Small intestine (tissue), 7 donors: ENCODE measurements at regions not wholly inside any gene's neighbourhood (a gene's known extent, or its start where the extent isn't known, plus 50 kb on each side); places are given as distances from the start of the nearest gene placed in this dataset.
"Not testable (repeated sequence)": the region's sequence is repeated elsewhere in the genome, so short reads cannot be mapped to it uniquely, and the experiment has no call there.

Experiments used
- DNase-seq, 2 donors: peaks; one replicate each; pipeline versions ENCODE4 v3.0.0 to v3.0.0-alpha.2; 2013
- FAIRE-seq: peaks from 2 replicates; lab custom pipeline; 2012; peaks lifted over from hg19 to GRCh38; lab: Jason Lieb, UNC
- H3K27ac ChIP-seq, 3 donors: one replicate each; pipeline ENCODE4 v1.5.1; 2013; ENCODE audit warnings: low read length in 2 of 3, mild to moderate bottlenecking in 2 of 3, control low read depth in 1 of 3, inconsistent platforms in 1 of 3, low read depth in 1 of 3, moderate library complexity in 1 of 3
- H3K27me3 ChIP-seq, 3 donors: one replicate each; pipeline ENCODE4 v1.6.1; 2013; ENCODE audit warnings: low read length in 3 of 3, inconsistent platforms in 1 of 3; ENCODE audit not compliant: control insufficient read depth in 3 of 3, insufficient read depth in 3 of 3
- H3K36me3 ChIP-seq, 3 donors: one replicate each; pipeline ENCODE4 v1.6.1; 2013; ENCODE audit warnings: low read length in 3 of 3, inconsistent platforms in 1 of 3, low read depth in 1 of 3, mild to moderate bottlenecking in 1 of 3, moderate library complexity in 1 of 3; ENCODE audit not compliant: control insufficient read depth in 3 of 3, insufficient read depth in 2 of 3
- H3K4me1 ChIP-seq, 3 donors: one replicate each; pipeline ENCODE4 v1.6.1; 2013; ENCODE audit warnings: low read length in 2 of 3, inconsistent platforms in 1 of 3, low read depth in 1 of 3, mild to moderate bottlenecking in 1 of 3, moderate library complexity in 1 of 3; ENCODE audit not compliant: control insufficient read depth in 3 of 3, insufficient read depth in 2 of 3
- H3K4me3 ChIP-seq, 3 donors: one replicate each; pipeline ENCODE4 v1.5.1; 2013; ENCODE audit warnings: low read length in 3 of 3, control low read depth in 1 of 3, inconsistent platforms in 1 of 3, low read depth in 1 of 3, mild to moderate bottlenecking in 1 of 3, moderate library complexity in 1 of 3
- H3K9me3 ChIP-seq, 2 donors: one replicate each; pipeline ENCODE4 v1.6.1; 2013; ENCODE audit warnings: low read depth in 1 of 2, low read length in 1 of 2; ENCODE audit not compliant: control insufficient read depth in 2 of 2, insufficient read depth in 1 of 2
- WGBS, 3 donors: extraction: QIAGEN DNeasy Blood & Tissue Kit; methylation state at CpG; one replicate each; pipeline ENCODE4 v1.1.7; 2013; 5-methylcytosine and 5-hydroxymethylcytosine counted together
- donor health status: healthy with polysubstance abuse.
- donor health status: control.
- donor health status: control.
- donor health status: Bipolar disorder and iron deficiency.
- donor health status: healthy.

DNA sequence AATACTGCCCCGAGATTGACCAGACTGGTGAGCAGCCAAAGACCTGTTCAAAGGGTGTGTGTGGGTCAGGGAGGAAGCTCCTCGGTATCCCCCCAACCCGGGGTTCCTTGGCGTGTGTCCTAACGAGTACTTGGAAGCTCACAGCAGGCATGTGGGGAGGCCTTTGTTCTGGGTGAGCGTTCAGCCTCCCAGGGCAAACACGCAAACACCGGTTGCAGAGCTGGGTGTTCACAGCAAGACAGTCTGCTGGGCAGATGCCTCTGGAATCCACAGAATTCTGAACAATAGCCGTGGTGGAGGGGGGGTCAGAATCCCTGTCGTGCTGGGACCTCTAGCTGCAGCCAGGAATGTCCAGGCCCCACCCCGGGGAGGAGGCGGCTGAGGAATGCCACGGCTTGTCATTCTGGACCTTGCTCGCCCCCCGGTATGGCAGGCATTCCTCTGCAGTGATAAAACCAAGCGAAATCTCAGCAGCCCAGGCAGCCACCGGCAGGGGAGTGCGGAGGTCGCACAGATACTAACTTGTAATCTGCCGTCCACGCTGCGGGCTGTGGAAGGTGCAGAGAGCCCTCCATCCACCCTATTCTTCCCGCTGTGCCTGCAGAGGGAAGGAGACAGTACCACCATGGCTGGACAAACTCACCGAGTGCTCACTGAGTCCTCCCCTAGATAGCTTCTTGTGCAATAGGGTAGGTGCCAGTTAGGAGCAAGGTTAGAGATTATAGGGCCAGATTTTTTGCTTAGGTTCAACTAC lies 77.8 kb upstream of the METTL9 start:
- H3K4me1 ChIP-seq = peaks cover 0 to 33% (median 0%) of the 10 kb centered on the region in 3 donors
- FAIRE-seq, H3K9me3 ChIP-seq, H3K27me3 ChIP-seq, H3K36me3 ChIP-seq: not testable (repeated sequence)
- H3K4me3 ChIP-seq = peak overlapping the region in 1 of 3 donors; percentile 19
- 23 to 51% (median 43%) methylated on average over 21 to 24 of the region's 24 CpGs for WGBS, 3 donors
- DNase-seq = peak; percentile 54 to 89
- peak overlapping the region in 1 of 3 donors; percentile 94 for H3K27ac ChIP-seq

DNA sequence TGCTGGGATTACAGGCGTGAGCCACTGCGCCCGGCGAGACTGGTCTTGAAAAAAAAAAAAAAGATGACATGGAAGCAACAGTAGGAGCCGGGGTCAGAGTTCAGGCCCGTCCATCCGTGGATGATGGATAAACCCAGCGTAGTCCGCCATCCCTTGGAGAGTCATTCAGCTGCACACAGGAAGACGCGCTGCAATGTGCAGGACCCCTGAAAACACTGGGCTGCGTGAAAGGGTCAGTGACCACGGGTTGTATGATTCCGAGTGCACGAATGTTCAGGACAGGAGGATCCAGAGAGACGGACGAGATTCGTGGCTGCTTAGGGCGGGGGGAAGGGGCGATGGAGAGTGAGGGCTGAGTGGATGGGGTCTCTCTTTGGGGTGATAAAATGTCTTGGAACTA lies 76.5 kb upstream of the METTL9 start:
- peaks cover 0 to 41% (median 0%) of the 10 kb centered on the region in 3 donors for H3K4me1 ChIP-seq
- WGBS, 3 donors = 88 to 92% (median 90%) methylated on average over 20 of the region's 20 CpGs
- H3K27me3 ChIP-seq, H3K27ac ChIP-seq, FAIRE-seq, H3K4me3 ChIP-seq, H3K9me3 ChIP-seq, DNase-seq, H3K36me3 ChIP-seq: not testable (repeated sequence)

DNA sequence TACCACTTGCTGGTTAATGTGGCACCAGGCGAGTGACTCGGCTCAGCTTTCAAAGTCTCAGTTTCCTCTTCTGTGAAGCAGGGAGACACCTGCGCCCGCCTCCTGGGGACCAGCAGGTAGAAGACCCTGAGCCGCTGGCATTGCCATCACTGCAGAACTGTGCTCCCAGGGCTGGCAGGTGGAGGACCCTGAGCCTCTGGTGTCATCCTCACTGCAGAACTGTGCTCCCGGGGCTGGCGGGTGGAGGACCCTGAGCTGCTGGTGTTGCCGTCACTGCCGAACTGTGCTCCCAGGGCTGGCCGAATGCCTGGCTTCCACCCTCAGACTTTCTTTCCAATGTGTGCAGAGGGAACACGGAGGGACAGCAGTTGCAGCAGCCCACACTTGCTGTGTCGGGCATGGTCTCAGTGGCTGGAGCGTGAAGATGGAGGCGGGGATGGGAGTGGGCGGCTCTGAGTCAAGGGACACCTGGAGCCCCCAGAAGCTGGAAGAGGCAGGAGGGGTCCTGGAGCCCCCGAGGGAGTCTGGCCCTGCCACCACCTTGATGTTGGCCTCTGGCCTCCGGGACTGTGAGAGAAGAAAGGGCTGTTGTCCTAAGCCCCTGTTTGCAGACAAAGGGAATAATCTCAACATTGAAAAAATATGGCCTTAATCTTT lies 75.8 kb upstream of the METTL9 start:
- Histone ChIP-seq H3K27me3 (no peaks in the 10 kb centered on the region), H3K4me3 (no peak overlapping the region), H3K4me1 (peaks cover 0 to 39% (median 0%) of the 10 kb centered on the region in 3 donors), H3K9me3 (no peaks in the 10 kb centered on the region), H3K27ac (no peak overlapping the region), H3K36me3 (no peaks in the 10 kb centered on the region)
- WGBS, 3 donors = 83 to 86% (median 85%) methylated on average over 17 of the region's 17 CpGs
- FAIRE-seq (no peak), DNase-seq (no peak)

DNA sequence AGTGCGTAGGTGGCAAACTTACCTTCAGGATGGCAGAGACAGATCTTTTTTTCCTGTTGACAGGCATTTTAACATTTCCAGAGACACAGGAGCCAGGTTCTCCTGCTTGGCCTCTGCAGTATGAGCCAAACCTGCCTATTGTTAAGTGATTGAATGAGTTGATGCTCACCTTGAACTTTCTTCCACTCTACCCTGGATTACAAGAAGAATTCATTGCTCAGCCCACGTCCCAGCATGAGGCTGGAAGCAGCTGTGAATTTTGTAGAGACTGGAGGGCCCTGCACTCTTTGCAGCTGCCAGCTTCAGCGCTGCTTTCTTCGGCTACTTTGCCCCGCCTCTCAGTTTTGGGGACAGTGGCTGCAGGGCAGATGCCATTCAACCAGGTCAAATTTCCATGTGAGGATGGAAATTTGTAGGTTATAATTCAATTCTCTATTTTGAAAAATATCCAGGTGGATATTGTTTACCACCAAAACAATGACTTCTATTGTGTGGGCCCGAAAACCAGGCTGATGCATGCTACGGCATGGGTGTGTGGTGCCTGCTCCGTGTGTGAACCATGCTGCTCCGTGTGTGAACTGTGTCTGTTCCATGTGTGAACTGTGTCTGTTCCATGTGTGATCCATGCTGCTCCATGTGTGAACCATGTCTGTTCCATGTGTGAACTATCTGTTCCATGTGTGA lies 75.2 kb upstream of the METTL9 start:
- no peak for FAIRE-seq
- H3K9me3 ChIP-seq = no peaks in the 10 kb centered on the region

DNA sequence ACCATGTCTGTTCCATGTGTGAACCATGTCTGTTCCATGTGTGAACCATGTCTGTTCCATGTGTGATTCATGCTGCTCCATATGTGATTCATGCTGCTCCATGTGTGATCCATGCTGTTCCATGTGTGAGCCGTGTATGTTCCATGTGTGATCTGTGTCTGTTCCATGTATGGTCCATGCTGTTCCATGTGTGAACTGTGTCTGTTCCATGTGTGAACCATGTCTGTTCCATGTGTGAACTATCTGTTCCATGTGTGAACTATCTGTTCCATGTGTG lies 74.7 kb upstream of the METTL9 start:
- H3K27me3 ChIP-seq, H3K27ac ChIP-seq, FAIRE-seq, H3K4me3 ChIP-seq, H3K9me3 ChIP-seq, DNase-seq, H3K36me3 ChIP-seq: not testable (repeated sequence)
- peaks cover 0 to 39% (median 0%) of the 10 kb centered on the region in 3 donors for H3K4me1 ChIP-seq
- 95 to 96% (median 95%) methylated on average over 1 of the region's 1 CpG for WGBS, 3 donors

More for the DNA sequence above, 75.2 kb upstream of the METTL9 start:
- no peak for DNase-seq
- WGBS, 3 donors = 84 to 89% (median 86%) methylated on average over 9 of the region's 9 CpGs
- no peak overlapping the region for H3K4me3 ChIP-seq
- H3K36me3 ChIP-seq = no peaks in the 10 kb centered on the region
- no peaks in the 10 kb centered on the region for H3K27me3 ChIP-seq
- peaks cover 0 to 39% (median 0%) of the 10 kb centered on the region in 3 donors for H3K4me1 ChIP-seq
- no peak overlapping the region for H3K27ac ChIP-seq

DNA sequence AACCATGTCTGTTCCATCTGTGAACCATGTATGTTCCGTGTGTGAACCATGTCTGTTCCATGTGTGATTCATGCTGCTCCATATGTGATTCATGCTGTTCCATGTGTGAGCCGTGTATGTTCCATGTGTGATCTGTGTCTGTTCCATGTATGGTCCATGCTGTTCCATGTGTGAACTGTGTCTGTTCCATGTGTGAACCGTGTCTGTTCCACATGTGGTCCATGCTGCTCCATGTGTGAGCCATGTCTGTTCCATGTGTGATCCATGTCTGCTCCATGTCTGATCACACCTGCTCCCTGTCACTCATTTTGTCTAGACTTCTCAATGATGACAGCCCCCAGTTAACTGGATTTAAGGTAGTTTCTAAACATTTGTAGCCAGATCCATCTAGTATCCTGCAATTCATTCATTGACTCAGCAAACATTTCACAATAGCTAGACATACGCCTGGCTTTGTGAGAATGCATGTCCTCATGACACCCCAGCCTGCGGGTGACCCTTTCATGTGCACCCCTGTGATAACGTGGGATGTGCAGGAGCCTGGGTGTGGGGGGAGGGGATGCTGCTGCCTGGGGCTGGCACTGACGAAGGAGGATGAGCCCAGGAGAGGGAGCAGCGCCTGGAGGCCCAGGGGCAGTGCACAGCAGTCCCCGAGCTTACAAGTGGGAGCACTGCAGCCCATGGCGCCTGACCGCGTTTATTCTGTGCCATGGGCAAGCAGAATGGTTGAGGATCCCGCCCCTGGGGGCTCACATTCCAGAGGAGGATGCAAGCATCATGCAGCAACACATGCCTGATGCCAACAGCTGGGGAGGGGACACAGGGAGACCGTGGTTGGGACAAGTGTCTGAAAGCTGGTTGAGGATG lies 74.1 kb upstream of the METTL9 start:
- not testable (repeated sequence) for H3K4me3 ChIP-seq, H3K27ac ChIP-seq, FAIRE-seq, H3K27me3 ChIP-seq, H3K36me3 ChIP-seq, H3K9me3 ChIP-seq
- 69 to 77% (median 72%) methylated on average over 14 of the region's 14 CpGs for WGBS, 3 donors
- H3K4me1 ChIP-seq = peaks cover 0 to 43% (median 0%) of the 10 kb centered on the region in 3 donors
- DNase-seq = peak in 1 of 2 donors; percentile 77

DNA sequence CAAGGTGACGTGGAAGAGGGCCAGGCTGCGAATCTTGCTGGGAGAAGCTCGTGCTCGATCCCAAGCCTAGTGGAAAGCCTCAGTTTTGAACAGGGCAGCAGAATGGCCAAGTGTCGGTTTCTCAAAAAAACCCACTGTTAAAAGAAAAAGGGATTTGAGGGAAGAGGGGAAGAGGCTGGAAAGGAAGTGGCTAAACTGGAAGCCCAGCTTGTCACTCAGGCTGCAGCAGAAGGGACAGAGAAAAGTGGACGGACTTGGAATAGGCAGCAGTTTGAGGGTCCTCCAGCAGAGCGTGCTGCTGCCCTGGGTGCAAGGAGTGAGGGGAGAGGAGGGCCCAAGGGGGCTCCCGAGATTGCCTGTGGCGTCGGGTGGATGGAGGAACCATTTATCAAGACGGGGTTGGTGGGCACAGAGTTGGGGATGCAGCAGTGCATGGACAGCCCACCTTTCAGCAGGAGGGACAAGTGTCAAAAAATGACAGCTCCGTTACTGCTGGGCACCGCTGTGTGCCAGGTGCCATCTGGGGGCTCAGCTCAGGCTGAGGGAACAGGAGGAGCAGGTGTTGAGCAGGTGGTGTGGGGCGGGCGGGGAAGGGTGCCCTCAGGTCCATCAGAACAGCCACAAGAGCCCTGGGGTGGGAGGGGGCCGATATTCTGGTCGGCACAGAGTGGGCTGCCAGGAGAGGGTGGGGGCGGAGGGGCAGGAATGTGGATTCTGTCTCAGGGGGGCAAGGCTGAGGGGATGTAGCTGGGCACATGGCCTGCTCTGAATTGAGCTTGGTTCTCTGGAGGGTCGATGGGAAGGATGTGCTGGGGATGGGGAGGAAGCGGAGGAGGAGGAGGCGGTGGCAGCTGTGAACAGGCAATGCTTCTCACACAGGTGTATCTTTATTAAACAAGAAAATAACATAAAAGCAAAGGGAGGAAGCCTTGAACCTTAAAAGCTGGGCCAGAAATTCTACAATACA lies 73.1 kb upstream of the METTL9 start:
- WGBS, 3 donors = 62 to 72% (median 72%) methylated on average over 21 of the region's 21 CpGs
- H3K4me3 ChIP-seq, DNase-seq, H3K27ac ChIP-seq, FAIRE-seq, H3K9me3 ChIP-seq, H3K36me3 ChIP-seq, H3K27me3 ChIP-seq: not testable (repeated sequence)
- peaks cover 0 to 42% (median 0%) of the 10 kb centered on the region in 3 donors for H3K4me1 ChIP-seq
